HepG2 (cell line): ENCODE measurements at regions not wholly inside any gene's neighbourhood (a gene's known extent, or its start where the extent isn't known, plus 50 kb on each side); places are given as distances from the start of the nearest gene placed in this dataset.

ENCODE experiments used
- ARID2 ChIP-seq: sonication (generic); formaldehyde crosslinking; IDR thresholded peaks from 2 replicates; pipeline ENCODE4 v1.8.1; 2022; ENCODE audit warnings: mild to moderate bottlenecking, missing genetic modification reagents, borderline replicate concordance
- FOXA3 ChIP-seq: IDR thresholded peaks from 2 replicates; pipeline ENCODE4 v1.6.1; 2016; ENCODE audit warnings: missing genetic modification reagents, missing compliant biosample characterization
- MLLT10 ChIP-seq: sonication (generic); formaldehyde crosslinking; IDR thresholded peaks from 2 replicates; pipeline ENCODE4 v1.4.0; 2020; ENCODE audit warnings: missing genetic modification reagents
- NCOA1 ChIP-seq: sonication (generic); formaldehyde crosslinking; IDR thresholded peaks from 2 replicates; pipeline ENCODE4 v1.9.0; 2021; ENCODE audit warnings: missing genetic modification reagents
- POLR2A ChIP-seq, 2 experiments: IDR thresholded peaks; 2 replicates each; pipeline ENCODE4 v1.6.1; 2011; ENCODE audit warnings: low read depth in 2 of 2, low read length in 2 of 2, mild to moderate bottlenecking in 1 of 2, moderate library complexity in 1 of 2; ENCODE audit not compliant: insufficient read depth in 1 of 2
- REPIN1 ChIP-seq: sonication (generic); formaldehyde crosslinking; IDR thresholded peaks from 2 replicates; pipeline ENCODE4 v1.8.0; 2022; ENCODE audit warnings: missing genetic modification reagents, low read depth, mild to moderate bottlenecking, borderline replicate concordance
- ZFP41 ChIP-seq: sonication (generic); formaldehyde crosslinking; IDR thresholded peaks from 2 replicates; pipeline ENCODE4 v1.4.0; 2020; ENCODE audit warnings: mild to moderate bottlenecking, missing genetic modification reagents, borderline replicate concordance
- ZNF205 ChIP-seq: IDR thresholded peaks from 2 replicates; pipeline ENCODE4 v1.6.1; 2018; ENCODE audit warnings: missing biosample characterization, missing genetic modification reagents
- ZNF367 ChIP-seq: sonication (generic); formaldehyde crosslinking; IDR thresholded peaks from 2 replicates; pipeline ENCODE4 v1.4.0; 2020; ENCODE audit warnings: missing genetic modification reagents, borderline replicate concordance
- ZNF709 ChIP-seq: sonication (generic); formaldehyde crosslinking; IDR thresholded peaks from 2 replicates; pipeline ENCODE4 v1.5.0; 2020; ENCODE audit warnings: mild to moderate bottlenecking, missing genetic modification reagents
- ZNF777 ChIP-seq: sonication (generic); formaldehyde crosslinking; IDR thresholded peaks from 2 replicates; pipeline ENCODE4 v1.4.0; 2020; ENCODE audit warnings: missing genetic modification reagents
- TF ChIP-seq, protein P1 (sequence below): IDR thresholded peaks from 2 replicates; pipeline ENCODE4 v1.6.1; 2016; ENCODE audit warnings: low read depth, missing genetic modification reagents, missing compliant biosample characterization
- TF ChIP-seq, protein P2 (sequence below): sonication (generic); formaldehyde crosslinking; IDR thresholded peaks from 2 replicates; pipeline ENCODE4 v1.4.0; 2020; ENCODE audit warnings: missing genetic modification reagents
- TF ChIP-seq, protein P3 (sequence below): sonication (generic); formaldehyde crosslinking; IDR thresholded peaks from 2 replicates; pipeline ENCODE4 v1.5.0; 2020; ENCODE audit warnings: missing genetic modification reagents
- TF ChIP-seq, protein P4 (sequence below): sonication (generic); formaldehyde crosslinking; IDR thresholded peaks from 2 replicates; pipeline ENCODE4 v1.4.0; 2020; ENCODE audit warnings: missing genetic modification reagents
- TF ChIP-seq, protein P5 (sequence below): IDR thresholded peaks from 2 replicates; pipeline ENCODE4 v1.6.1; 2016; ENCODE audit warnings: low read depth

DNA sequence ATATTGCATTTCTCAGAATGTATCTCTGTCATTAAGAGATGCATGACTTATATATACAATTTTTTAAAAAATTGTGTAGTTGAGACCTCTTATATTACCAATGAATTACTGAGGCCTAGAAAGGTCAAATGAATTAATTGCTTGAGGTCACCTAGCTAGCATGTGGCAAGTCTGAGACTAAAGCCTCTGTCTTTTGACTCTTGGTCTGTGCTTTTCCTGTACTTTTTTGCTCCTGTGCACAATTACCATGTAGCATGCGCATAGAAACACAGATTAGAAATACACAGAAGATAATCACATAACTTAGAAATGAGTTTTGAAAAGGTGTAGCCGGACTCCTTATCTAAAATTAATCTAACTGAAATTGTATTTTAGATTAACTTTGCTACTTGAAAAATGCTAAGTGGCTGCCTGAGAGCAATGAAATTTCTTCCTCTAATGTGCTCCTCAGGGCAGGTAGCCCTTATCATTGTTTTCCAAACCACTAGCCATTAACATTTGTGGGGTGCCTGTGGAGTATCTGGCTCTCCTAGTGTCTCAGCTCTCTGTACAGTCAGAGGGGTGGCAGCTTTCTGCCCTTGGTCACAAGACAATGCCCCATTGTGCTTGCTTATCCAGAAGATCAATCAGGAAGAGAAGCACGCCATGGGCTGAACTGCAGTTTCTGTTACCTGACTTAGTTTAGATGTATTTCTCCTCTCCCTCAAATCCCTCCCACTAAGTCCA lies 119.6 kb downstream of the RFC3 start (continued):
- TF ChIP-seq, protein P1, sequence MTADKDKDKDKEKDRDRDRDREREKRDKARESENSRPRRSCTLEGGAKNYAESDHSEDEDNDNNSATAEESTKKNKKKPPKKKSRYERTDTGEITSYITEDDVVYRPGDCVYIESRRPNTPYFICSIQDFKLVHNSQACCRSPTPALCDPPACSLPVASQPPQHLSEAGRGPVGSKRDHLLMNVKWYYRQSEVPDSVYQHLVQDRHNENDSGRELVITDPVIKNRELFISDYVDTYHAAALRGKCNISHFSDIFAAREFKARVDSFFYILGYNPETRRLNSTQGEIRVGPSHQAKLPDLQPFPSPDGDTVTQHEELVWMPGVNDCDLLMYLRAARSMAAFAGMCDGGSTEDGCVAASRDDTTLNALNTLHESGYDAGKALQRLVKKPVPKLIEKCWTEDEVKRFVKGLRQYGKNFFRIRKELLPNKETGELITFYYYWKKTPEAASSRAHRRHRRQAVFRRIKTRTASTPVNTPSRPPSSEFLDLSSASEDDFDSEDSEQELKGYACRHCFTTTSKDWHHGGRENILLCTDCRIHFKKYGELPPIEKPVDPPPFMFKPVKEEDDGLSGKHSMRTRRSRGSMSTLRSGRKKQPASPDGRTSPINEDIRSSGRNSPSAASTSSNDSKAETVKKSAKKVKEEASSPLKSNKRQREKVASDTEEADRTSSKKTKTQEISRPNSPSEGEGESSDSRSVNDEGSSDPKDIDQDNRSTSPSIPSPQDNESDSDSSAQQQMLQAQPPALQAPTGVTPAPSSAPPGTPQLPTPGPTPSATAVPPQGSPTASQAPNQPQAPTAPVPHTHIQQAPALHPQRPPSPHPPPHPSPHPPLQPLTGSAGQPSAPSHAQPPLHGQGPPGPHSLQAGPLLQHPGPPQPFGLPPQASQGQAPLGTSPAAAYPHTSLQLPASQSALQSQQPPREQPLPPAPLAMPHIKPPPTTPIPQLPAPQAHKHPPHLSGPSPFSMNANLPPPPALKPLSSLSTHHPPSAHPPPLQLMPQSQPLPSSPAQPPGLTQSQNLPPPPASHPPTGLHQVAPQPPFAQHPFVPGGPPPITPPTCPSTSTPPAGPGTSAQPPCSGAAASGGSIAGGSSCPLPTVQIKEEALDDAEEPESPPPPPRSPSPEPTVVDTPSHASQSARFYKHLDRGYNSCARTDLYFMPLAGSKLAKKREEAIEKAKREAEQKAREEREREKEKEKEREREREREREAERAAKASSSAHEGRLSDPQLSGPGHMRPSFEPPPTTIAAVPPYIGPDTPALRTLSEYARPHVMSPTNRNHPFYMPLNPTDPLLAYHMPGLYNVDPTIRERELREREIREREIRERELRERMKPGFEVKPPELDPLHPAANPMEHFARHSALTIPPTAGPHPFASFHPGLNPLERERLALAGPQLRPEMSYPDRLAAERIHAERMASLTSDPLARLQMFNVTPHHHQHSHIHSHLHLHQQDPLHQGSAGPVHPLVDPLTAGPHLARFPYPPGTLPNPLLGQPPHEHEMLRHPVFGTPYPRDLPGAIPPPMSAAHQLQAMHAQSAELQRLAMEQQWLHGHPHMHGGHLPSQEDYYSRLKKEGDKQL (CRISPR knock-in tag) = no peak
- TF ChIP-seq, protein P2, sequence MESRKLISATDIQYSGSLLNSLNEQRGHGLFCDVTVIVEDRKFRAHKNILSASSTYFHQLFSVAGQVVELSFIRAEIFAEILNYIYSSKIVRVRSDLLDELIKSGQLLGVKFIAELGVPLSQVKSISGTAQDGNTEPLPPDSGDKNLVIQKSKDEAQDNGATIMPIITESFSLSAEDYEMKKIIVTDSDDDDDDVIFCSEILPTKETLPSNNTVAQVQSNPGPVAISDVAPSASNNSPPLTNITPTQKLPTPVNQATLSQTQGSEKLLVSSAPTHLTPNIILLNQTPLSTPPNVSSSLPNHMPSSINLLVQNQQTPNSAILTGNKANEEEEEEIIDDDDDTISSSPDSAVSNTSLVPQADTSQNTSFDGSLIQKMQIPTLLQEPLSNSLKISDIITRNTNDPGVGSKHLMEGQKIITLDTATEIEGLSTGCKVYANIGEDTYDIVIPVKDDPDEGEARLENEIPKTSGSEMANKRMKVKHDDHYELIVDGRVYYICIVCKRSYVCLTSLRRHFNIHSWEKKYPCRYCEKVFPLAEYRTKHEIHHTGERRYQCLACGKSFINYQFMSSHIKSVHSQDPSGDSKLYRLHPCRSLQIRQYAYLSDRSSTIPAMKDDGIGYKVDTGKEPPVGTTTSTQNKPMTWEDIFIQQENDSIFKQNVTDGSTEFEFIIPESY (CRISPR knock-in tag) = no peak
- no peak for TF ChIP-seq ZNF367
- no peak for TF ChIP-seq ARID2 (CRISPR knock-in tag)
- TF ChIP-seq ZNF709 (CRISPR knock-in tag) = no peak
- no peak for TF ChIP-seq POLR2A (IDR thresholded peaks at IDR 0.05; ENCODE audit: insufficient read depth in 1 of 2, low read depth in 2 of 2, low read length in 2 of 2)
- no peak for TF ChIP-seq MLLT10 (CRISPR knock-in tag)
- TF ChIP-seq, protein P3, sequence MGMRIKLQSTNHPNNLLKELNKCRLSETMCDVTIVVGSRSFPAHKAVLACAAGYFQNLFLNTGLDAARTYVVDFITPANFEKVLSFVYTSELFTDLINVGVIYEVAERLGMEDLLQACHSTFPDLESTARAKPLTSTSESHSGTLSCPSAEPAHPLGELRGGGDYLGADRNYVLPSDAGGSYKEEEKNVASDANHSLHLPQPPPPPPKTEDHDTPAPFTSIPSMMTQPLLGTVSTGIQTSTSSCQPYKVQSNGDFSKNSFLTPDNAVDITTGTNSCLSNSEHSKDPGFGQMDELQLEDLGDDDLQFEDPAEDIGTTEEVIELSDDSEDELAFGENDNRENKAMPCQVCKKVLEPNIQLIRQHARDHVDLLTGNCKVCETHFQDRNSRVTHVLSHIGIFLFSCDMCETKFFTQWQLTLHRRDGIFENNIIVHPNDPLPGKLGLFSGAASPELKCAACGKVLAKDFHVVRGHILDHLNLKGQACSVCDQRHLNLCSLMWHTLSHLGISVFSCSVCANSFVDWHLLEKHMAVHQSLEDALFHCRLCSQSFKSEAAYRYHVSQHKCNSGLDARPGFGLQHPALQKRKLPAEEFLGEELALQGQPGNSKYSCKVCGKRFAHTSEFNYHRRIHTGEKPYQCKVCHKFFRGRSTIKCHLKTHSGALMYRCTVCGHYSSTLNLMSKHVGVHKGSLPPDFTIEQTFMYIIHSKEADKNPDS (CRISPR knock-in tag) = no peak
- TF ChIP-seq, protein P4, sequence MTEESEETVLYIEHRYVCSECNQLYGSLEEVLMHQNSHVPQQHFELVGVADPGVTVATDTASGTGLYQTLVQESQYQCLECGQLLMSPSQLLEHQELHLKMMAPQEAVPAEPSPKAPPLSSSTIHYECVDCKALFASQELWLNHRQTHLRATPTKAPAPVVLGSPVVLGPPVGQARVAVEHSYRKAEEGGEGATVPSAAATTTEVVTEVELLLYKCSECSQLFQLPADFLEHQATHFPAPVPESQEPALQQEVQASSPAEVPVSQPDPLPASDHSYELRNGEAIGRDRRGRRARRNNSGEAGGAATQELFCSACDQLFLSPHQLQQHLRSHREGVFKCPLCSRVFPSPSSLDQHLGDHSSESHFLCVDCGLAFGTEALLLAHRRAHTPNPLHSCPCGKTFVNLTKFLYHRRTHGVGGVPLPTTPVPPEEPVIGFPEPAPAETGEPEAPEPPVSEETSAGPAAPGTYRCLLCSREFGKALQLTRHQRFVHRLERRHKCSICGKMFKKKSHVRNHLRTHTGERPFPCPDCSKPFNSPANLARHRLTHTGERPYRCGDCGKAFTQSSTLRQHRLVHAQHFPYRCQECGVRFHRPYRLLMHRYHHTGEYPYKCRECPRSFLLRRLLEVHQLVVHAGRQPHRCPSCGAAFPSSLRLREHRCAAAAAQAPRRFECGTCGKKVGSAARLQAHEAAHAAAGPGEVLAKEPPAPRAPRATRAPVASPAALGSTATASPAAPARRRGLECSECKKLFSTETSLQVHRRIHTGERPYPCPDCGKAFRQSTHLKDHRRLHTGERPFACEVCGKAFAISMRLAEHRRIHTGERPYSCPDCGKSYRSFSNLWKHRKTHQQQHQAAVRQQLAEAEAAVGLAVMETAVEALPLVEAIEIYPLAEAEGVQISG (CRISPR knock-in tag) = no peak
- no peak for TF ChIP-seq ZFP41
- no peak for TF ChIP-seq ZNF777 (CRISPR knock-in tag)
- peak; percentile 10; the same call in 1 of the 2 replicates for TF ChIP-seq FOXA3
- TF ChIP-seq, protein P5, sequence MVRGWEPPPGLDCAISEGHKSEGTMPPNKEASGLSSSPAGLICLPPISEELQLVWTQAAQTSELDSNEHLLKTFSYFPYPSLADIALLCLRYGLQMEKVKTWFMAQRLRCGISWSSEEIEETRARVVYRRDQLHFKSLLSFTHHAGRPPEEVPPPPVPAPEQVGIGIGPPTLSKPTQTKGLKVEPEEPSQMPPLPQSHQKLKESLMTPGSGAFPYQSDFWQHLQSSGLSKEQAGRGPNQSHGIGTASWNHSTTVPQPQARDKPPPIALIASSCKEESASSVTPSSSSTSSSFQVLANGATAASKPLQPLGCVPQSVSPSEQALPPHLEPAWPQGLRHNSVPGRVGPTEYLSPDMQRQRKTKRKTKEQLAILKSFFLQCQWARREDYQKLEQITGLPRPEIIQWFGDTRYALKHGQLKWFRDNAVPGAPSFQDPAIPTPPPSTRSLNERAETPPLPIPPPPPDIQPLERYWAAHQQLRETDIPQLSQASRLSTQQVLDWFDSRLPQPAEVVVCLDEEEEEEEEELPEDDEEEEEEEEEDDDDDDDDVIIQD = peak; percentile 43; the same call in 1 of the 2 replicates
- no peak for TF ChIP-seq REPIN1
- no peak for TF ChIP-seq ZNF205 (CRISPR knock-in tag)
- no peak for TF ChIP-seq NCOA1 (CRISPR knock-in tag)
